H1 (cell line): ENCODE measurements at regions not wholly inside any gene's neighbourhood (a gene's known extent, or its start where the extent isn't known, plus 50 kb on each side); places are given as distances from the start of the nearest gene placed in this dataset.

ENCODE experiments used
- BRCA1 ChIP-seq: IDR thresholded peaks from 2 replicates; pipeline ENCODE4 v1.6.1; 2012; ENCODE audit warnings: low read depth, low read length, improper control_type of control experiment
- CEBPB ChIP-seq: IDR thresholded peaks from 2 replicates; pipeline ENCODE4 v1.6.1; 2012; ENCODE audit warnings: low read depth, low read length
- CHD2 ChIP-seq: IDR thresholded peaks from 2 replicates; pipeline ENCODE4 v1.6.1; 2012; ENCODE audit warnings: low read length, improper control_type of control experiment
- CHD7 ChIP-seq: fragments of 300-600 bp; sonication (generic); IDR thresholded peaks from 2 replicates; pipeline ENCODE4 v1.7.1; 2012; ENCODE audit warnings: low read length, moderate library complexity, mild to moderate bottlenecking, inconsistent platforms; ENCODE audit not compliant: insufficient replicate concordance
- CTCF ChIP-seq, 3 experiments: IDR thresholded peaks; 1 replicate in 2 of 3; 2 replicates in 1 of 3; pipeline versions ENCODE4 v1.5.1 to v1.6.1; 2011; ENCODE audit warnings: low read length in 3 of 3, mild to moderate bottlenecking in 3 of 3, inconsistent platforms in 2 of 3, low read depth in 1 of 3, moderate library complexity in 1 of 3; ENCODE audit not compliant: insufficient read depth in 1 of 3; ENCODE audit errors: control extremely low read depth in 1 of 3
- EGR1 ChIP-seq: IDR thresholded peaks from 2 replicates; pipeline ENCODE4 v1.6.1; 2011; ENCODE audit warnings: low read depth, low read length, borderline replicate concordance
- POLR2A ChIP-seq, 2 experiments: IDR thresholded peaks; 1 replicate in 1 of 2; 2 replicates in 1 of 2; pipeline ENCODE4 v1.6.1; 2011; ENCODE audit warnings: low read depth in 2 of 2, low read length in 2 of 2, mild to moderate bottlenecking in 2 of 2; ENCODE audit errors: control extremely low read depth in 1 of 2
- SRF ChIP-seq: IDR thresholded peaks from 2 replicates; pipeline ENCODE4 v1.6.1; 2011; ENCODE audit warnings: mild to moderate bottlenecking, low read depth, low read length, moderate library complexity
- TBP ChIP-seq: IDR thresholded peaks from 2 replicates; pipeline ENCODE4 v1.6.1; 2011; ENCODE audit warnings: low read depth, low read length, improper control_type of control experiment
- TCF12 ChIP-seq: IDR thresholded peaks from 2 replicates; pipeline ENCODE4 v1.6.1; 2011; ENCODE audit warnings: low read depth, mild to moderate bottlenecking, low read length
- TEAD4 ChIP-seq: IDR thresholded peaks from 2 replicates; pipeline ENCODE4 v1.6.1; 2012; ENCODE audit warnings: low read depth, low read length, inconsistent platforms, mixed read lengths

- TF ChIP-seq CHD7: no peak
- no peak for TF ChIP-seq TEAD4
- TF ChIP-seq POLR2A (IDR thresholded peaks at IDR 0.05; ENCODE audit: control extremely low read depth in 1 of 2, low read depth in 2 of 2, low read length in 2 of 2): no peak
- TF ChIP-seq EGR1: no peak
- no peak for TF ChIP-seq TBP
- TF ChIP-seq SRF: no peak
- no peak for TF ChIP-seq CEBPB
- no peak for TF ChIP-seq TCF12
- no peak for TF ChIP-seq CTCF (IDR thresholded peaks at IDR 0.05; ENCODE audit: control extremely low read depth in 1 of 3, insufficient read depth in 1 of 3, low read depth in 1 of 3, low read length in 3 of 3)
- TF ChIP-seq BRCA1: no peak
- no peak for TF ChIP-seq CHD2
These were observed 104.0 kb upstream of the AKIP1 start (continued) for GRCh38 chr11:8806974-8807373.
